ENCODE measurements at regions not wholly inside any gene's neighbourhood (a gene's known extent, or its start where the extent isn't known, plus 50 kb on each side); places are given as distances from the start of the nearest gene placed in this dataset.
"Not testable (repeated sequence)": the region's sequence is repeated elsewhere in the genome, so short reads cannot be mapped to it uniquely, and the experiment has no call there.

DNA sequence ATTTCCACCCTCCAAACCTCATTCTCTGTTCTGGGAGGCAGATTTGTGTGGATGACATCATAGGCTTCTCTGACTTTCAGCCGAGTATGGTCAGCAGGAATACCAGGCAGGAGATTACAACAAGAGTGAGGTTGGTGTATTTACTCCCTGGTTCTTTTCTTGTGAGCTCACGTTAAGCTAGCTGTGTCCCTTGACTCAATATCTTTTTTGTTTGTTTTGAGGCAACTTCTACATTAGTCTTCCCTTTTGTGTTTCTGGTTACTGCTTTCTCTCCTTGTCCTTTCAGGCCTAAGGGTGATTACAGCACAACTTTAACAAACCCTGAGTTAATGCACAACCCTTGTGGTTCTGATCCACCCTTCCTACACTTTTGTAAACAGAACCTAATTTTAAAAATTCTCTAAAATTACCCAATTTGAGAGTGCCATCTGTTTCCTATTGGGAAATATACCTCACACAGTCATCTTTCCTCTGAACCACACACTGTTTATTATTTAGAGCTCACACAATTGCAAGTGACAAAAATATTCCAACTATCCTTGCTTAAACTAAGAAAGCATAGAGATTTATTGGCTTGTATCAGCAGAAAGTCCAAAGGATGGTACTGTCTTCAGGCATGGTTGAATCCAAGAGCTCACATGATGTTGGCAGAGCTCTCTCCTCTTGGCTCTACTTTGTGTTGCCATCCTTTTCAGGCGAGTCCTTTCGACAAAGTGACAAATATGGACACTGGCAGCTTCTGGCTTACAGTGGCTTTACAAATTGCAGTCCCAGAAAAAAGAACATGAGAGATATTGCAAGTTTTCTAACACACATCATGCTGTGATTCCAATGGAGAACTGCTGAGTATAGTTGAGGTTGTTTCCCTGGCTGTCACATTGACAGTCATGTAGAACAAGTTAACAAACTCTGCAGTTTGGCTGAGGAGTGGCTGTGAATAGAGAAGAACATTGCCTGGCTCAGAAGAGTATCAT, 150.5 kb upstream of the DDIT4L start:
- DNase-seq: peak in 1 of 2 experiments; percentile 5
- no peaks in the 10 kb centered on the region for H3K36me3 ChIP-seq
- H3K4me3 ChIP-seq: no peak overlapping the region
- no peaks in the 10 kb centered on the region for H3K4me1 ChIP-seq
- no peaks in the 10 kb centered on the region for H3K9me3 ChIP-seq (replicated peaks)
- H3K27me3 ChIP-seq: no peaks in the 10 kb centered on the region
- no peak overlapping the region for H3K27ac ChIP-seq

DNA sequence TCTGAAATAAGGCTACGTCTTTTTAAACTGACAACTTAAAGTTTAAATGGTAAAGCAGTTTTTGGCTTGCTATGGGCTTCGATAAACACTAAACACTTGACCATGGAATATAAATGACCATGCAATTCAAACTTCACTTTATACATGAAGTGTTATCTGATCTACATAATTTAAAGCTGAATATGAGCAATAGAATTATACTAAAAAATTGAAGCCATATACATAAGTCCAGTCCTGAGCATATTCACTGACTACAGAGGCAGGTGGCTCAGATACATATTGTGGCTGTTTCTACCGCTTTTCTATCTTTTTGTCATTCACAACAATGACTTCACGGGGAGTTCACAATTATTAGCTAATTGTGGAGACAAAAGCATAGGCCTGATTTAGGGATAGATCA, 149.6 kb upstream of the DDIT4L start:
- Histone ChIP-seq H3K36me3 (no peaks in the 10 kb centered on the region), H3K9me3 (replicated peaks) (no peaks in the 10 kb centered on the region), H3K27ac (no peak overlapping the region), H3K27me3 (no peaks in the 10 kb centered on the region), H3K4me3 (no peak overlapping the region), H3K4me1 (no peaks in the 10 kb centered on the region)
- DNase-seq: no peak

DNA sequence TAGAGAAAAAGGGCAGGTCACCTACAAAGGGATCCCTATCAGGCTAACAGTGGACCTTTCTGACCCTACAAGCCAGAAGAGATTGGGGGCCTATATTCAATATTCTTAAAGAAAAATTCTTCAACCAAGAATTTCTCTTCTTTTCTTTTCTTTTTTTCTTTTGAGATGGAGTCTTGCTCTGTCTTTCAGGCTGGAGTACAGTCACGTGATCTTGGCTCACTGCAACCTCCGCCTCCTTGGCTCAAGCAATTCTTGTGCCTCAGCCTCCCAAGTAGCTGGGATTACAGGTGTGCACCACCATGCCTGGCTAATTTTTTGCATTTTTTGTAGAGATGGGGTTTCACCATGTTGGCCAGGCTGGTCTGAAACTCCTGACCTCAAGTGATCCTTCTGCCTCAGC, 143.2 kb upstream of the DDIT4L start:
- H3K27ac ChIP-seq; H3K4me3 ChIP-seq; H3K36me3 ChIP-seq; DNase-seq; H3K27me3 ChIP-seq; H3K9me3 ChIP-seq (replicated peaks); H3K4me1 ChIP-seq: not testable (repeated sequence)

- Histone ChIP-seq H3K27ac (no peak overlapping the region), H3K4me3 (no peak overlapping the region), H3K36me3 (no peaks in the 10 kb centered on the region), H3K4me1 (no peaks in the 10 kb centered on the region), H3K9me3 (replicated peaks) (no peaks in the 10 kb centered on the region), H3K27me3 (no peaks in the 10 kb centered on the region)
- no peak for DNase-seq
Measured at GRCh38 chr4:100317032-100317864, 127.0 kb upstream of the DDIT4L start.

- DNase-seq: no peak
Measured at GRCh38 chr4:100314057-100314456, 123.8 kb upstream of the DDIT4L start.

GRCh38 chr4:100312615-100313350, 122.5 kb upstream of the DDIT4L start:
- Histone ChIP-seq H3K9me3 (replicated peaks) (no peaks in the 10 kb centered on the region), H3K4me3 (no peak overlapping the region), H3K27me3 (no peaks in the 10 kb centered on the region), H3K27ac (no peak overlapping the region), H3K36me3 (no peaks in the 10 kb centered on the region), H3K4me1 (no peaks in the 10 kb centered on the region)
- no peak for DNase-seq

More at GRCh38 chr4:100314057-100314456, 123.8 kb upstream of the DDIT4L start:
- Histone ChIP-seq H3K27ac (no peak overlapping the region), H3K4me3 (no peak overlapping the region), H3K36me3 (no peaks in the 10 kb centered on the region), H3K9me3 (replicated peaks) (no peaks in the 10 kb centered on the region), H3K4me1 (no peaks in the 10 kb centered on the region), H3K27me3 (no peaks in the 10 kb centered on the region)

- H3K9me3 ChIP-seq (replicated peaks): no peaks in the 10 kb centered on the region
- DNase-seq: no peak
- H3K27me3 ChIP-seq: no peaks in the 10 kb centered on the region
- no peaks in the 10 kb centered on the region; the same call in 1 of the 2 replicates for H3K4me1 ChIP-seq
- H3K36me3 ChIP-seq: no peaks in the 10 kb centered on the region
- no peak overlapping the region for H3K27ac ChIP-seq
- H3K4me3 ChIP-seq: no peak overlapping the region
Measured at GRCh38 chr4:100311181-100311580, 120.9 kb upstream of the DDIT4L start.

DNA sequence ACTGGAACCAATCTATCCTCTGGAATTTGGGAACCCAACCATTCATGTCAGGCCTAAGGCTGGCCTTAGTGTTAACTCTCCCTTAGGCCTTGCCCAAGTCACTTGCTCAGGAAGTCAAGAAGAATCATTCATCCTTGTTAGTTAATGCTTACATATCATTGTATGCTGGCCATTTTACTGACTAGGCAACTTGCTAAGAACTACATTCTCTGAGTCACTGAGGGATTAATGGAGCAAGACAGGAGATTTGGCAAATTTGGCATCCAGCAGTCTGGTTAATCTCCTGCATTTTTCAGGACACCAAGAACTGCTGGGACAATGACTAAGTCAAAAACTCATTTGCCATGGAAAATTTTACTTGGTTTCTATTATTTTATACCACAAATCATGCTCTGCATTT, 115.8 kb upstream of the DDIT4L start:
- no peak overlapping the region for H3K4me3 ChIP-seq
- no peaks in the 10 kb centered on the region for H3K27me3 ChIP-seq
- no peak for DNase-seq
- H3K36me3 ChIP-seq: no peaks in the 10 kb centered on the region
- H3K9me3 ChIP-seq (replicated peaks): no peaks in the 10 kb centered on the region
- H3K4me1 ChIP-seq: peaks cover 8% of the 10 kb centered on the region
- no peak overlapping the region for H3K27ac ChIP-seq

DNA sequence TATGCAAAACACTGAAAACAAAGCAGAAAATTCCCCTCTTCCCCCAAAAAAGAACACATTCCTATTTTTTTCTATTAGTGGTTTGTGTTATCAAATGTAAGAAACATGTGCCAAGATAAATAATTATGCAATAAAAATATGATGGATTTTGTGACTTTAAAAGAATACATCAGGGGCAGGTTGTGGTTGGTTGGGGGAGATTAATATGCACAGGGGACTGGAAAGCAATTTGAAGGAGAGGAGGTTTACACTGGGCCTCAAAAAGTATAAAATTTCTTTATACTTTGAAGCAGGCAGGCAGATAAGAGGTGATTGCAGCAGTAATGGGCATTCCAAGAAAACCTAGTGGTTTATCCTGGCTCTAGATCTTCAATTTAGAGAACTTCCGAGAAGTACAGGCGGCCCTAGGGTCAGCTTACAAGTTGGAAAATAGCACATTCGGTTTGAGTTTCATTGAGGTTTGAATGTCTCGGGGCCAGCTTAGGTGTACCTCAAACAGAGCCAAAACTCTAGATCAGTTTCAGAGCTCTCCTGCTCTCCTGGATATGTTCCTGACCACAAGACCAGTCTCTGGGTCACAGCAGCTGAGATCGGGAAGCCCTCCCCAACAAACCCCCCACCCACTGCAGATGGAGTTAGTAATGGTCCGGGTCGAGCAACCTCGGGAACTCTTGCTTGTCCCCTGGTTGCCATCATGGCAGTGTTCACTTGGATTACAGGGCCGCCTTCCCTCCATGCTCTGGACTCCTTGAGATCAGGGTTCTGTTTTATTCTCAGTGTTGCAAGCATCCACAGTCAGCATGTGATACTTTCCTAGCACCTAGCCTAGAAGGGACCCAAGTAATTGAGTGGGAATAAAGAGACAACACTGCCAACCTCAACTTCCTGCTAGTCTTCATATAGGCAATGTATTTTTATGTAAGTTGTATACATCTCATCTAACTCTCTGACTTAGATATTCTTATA, 112.1 kb upstream of the DDIT4L start:
- DNase-seq: no peak
- H3K4me3 ChIP-seq: no peak overlapping the region
- no peaks in the 10 kb centered on the region for H3K36me3 ChIP-seq
- H3K4me1 ChIP-seq: peaks cover 8% of the 10 kb centered on the region
- no peaks in the 10 kb centered on the region for H3K27me3 ChIP-seq
- H3K9me3 ChIP-seq (replicated peaks): no peaks in the 10 kb centered on the region
- H3K27ac ChIP-seq: no peak overlapping the region

GRCh38 chr4:100299046-100299840, 109.0 kb upstream of the DDIT4L start:
- H3K9me3 ChIP-seq (replicated peaks): no peaks in the 10 kb centered on the region
- H3K4me1 ChIP-seq: peaks cover 9% of the 10 kb centered on the region
- H3K27me3 ChIP-seq: no peaks in the 10 kb centered on the region
- peak in 1 of 2 experiments; percentile 18 for DNase-seq
- no peaks in the 10 kb centered on the region for H3K36me3 ChIP-seq
- H3K27ac ChIP-seq: no peak overlapping the region
- no peak overlapping the region for H3K4me3 ChIP-seq

- DNase-seq: peak; percentile 50 to 72
- H3K4me1 ChIP-seq: peaks cover 9% of the 10 kb centered on the region
- no peak overlapping the region for H3K27ac ChIP-seq
- H3K9me3 ChIP-seq (replicated peaks): no peaks in the 10 kb centered on the region
- no peaks in the 10 kb centered on the region for H3K36me3 ChIP-seq
- no peak overlapping the region for H3K4me3 ChIP-seq
- H3K27me3 ChIP-seq: no peaks in the 10 kb centered on the region
Measured at GRCh38 chr4:100295792-100296191, 105.5 kb upstream of the DDIT4L start.

- Histone ChIP-seq H3K4me3 (no peak overlapping the region), H3K27me3 (no peaks in the 10 kb centered on the region), H3K4me1 (peaks cover 9% of the 10 kb centered on the region), H3K36me3 (no peaks in the 10 kb centered on the region), H3K9me3 (replicated peaks) (no peaks in the 10 kb centered on the region), H3K27ac (no peak overlapping the region)
- DNase-seq: no peak
Measured at GRCh38 chr4:100294356-100294755, 104.1 kb upstream of the DDIT4L start.

- Histone ChIP-seq H3K27ac (no peak overlapping the region), H3K27me3 (no peaks in the 10 kb centered on the region), H3K36me3 (no peaks in the 10 kb centered on the region), H3K4me1 (peaks cover 2% of the 10 kb centered on the region), H3K4me3 (no peak overlapping the region), H3K9me3 (replicated peaks) (no peaks in the 10 kb centered on the region)
- DNase-seq: no peak
Measured at GRCh38 chr4:100290585-100290984, 100.3 kb upstream of the DDIT4L start.

Measured in SJCRH30 (cell line).